ENCODE measurements at regions not wholly inside any gene's neighbourhood (a gene's known extent, or its start where the extent isn't known, plus 50 kb on each side); places are given as distances from the start of the nearest gene placed in this dataset.

- H4K20me1 ChIP-seq (ENCODE audit: insufficient read depth): no peaks in the 10 kb centered on the region
- H3K9me3 ChIP-seq (ENCODE audit: insufficient read depth, low read depth): no peaks in the 10 kb centered on the region
- peak overlapping the region; percentile 3; the same call in 1 of the 2 replicates for H2AFZ ChIP-seq
- no peaks in the 10 kb centered on the region for H3K4me1 ChIP-seq (replicated peaks; ENCODE audit: insufficient read depth)
- H3K79me2 ChIP-seq (ENCODE audit: low read depth): no peaks in the 10 kb centered on the region
- no peak overlapping the region for H3K4me2 ChIP-seq
- TF ChIP-seq CTCF (conservative IDR thresholded peaks at IDR 0.05) (no peak), EZH2 (IDR thresholded peaks at IDR 0.05; ENCODE audit: low read depth) (no peak)
- H3K27ac ChIP-seq: no peak overlapping the region
- no peaks in the 10 kb centered on the region for H3K9me2 ChIP-seq (ENCODE audit: insufficient read depth)
- H3F3A ChIP-seq (ENCODE audit: insufficient read depth, low read depth): no peaks in the 10 kb centered on the region
- no peak for DNase-seq
- no peak overlapping the region for H3K4me3 ChIP-seq
- intact Hi-C loops (cut with micrococcal nuclease; ENCODE audit: unreplicated experiment): no loop called here
- POLR2A ChIA-PET (ENCODE audit: unreplicated experiment): interaction anchor here (0.6 kb wide), 1 partner anchor 14 kb away, joined by 18 read pairs; no protein-coding TSS in a partner anchor
- BruUV-seq (replicated peaks): no TSS peak
- CTCF ChIA-PET: interaction anchor here (0.6 kb wide), 1 partner anchor 117 kb away, joined by 14 read pairs; no protein-coding TSS in a partner anchor
- no peaks in the 10 kb centered on the region for H3K27me3 ChIP-seq (ENCODE audit: insufficient read depth, low read depth)
- H3K36me3 ChIP-seq (ENCODE audit: low read depth): no peaks in the 10 kb centered on the region
Observed at GRCh38 chr2:41004700-41005099, 552.8 kb upstream of the SLC8A1 start.

- no TSS peak for BruUV-seq (replicated peaks)
- Histone ChIP-seq H3K79me2 (ENCODE audit: low read depth) (no peaks in the 10 kb centered on the region), H3K4me1 (replicated peaks; ENCODE audit: insufficient read depth) (no peaks in the 10 kb centered on the region), H2AFZ (no peak overlapping the region), H3K27me3 (ENCODE audit: insufficient read depth, low read depth) (no peaks in the 10 kb centered on the region), H3K4me3 (no peak overlapping the region), H3K9me3 (ENCODE audit: insufficient read depth, low read depth) (no peaks in the 10 kb centered on the region), H4K20me1 (ENCODE audit: insufficient read depth) (no peaks in the 10 kb centered on the region), H3F3A (ENCODE audit: insufficient read depth, low read depth) (no peaks in the 10 kb centered on the region), H3K27ac (no peak overlapping the region), H3K9me2 (ENCODE audit: insufficient read depth) (0 out of 2 replicates have a peak, but pooled peaks cover 6% of the 10 kb centered on the region), H3K4me2 (no peak overlapping the region), H3K36me3 (ENCODE audit: low read depth) (no peaks in the 10 kb centered on the region)
- intact Hi-C loops (cut with micrococcal nuclease; ENCODE audit: unreplicated experiment): no loop called here
- ChIA-PET POLR2A (ENCODE audit: unreplicated experiment) (no interaction called here), CTCF (no interaction called here)
- no peak for DNase-seq
- TF ChIP-seq EZH2 (IDR thresholded peaks at IDR 0.05; ENCODE audit: low read depth): no peak
- no peak for TF ChIP-seq CTCF (conservative IDR thresholded peaks at IDR 0.05)
Observed at GRCh38 chr2:41020358-41020757, 568.5 kb upstream of the SLC8A1 start.

GRCh38 chr2:41024816-41025215, 572.9 kb upstream of the SLC8A1 start:
- intact Hi-C loops (cut with micrococcal nuclease; ENCODE audit: unreplicated experiment): no loop called here

More at GRCh38 chr2:41024816-41025215, 572.9 kb upstream of the SLC8A1 start:
- H3K9me3 ChIP-seq (ENCODE audit: insufficient read depth, low read depth): no peaks in the 10 kb centered on the region
- no peak overlapping the region for H3K4me2 ChIP-seq
- no peak overlapping the region for H3K27ac ChIP-seq
- no peaks in the 10 kb centered on the region for H3F3A ChIP-seq (ENCODE audit: insufficient read depth, low read depth)
- H2AFZ ChIP-seq: no peak overlapping the region
- ChIA-PET CTCF (no interaction called here), POLR2A (ENCODE audit: unreplicated experiment) (no interaction called here)
- no peak for DNase-seq
- H3K79me2 ChIP-seq (ENCODE audit: low read depth): no peaks in the 10 kb centered on the region
- H4K20me1 ChIP-seq (ENCODE audit: insufficient read depth): no peaks in the 10 kb centered on the region
- H3K4me3 ChIP-seq: no peak overlapping the region
- no peaks in the 10 kb centered on the region for H3K9me2 ChIP-seq (ENCODE audit: insufficient read depth)
- no peaks in the 10 kb centered on the region for H3K36me3 ChIP-seq (ENCODE audit: low read depth)
- H3K4me1 ChIP-seq (replicated peaks; ENCODE audit: insufficient read depth): no peaks in the 10 kb centered on the region
- H3K27me3 ChIP-seq (ENCODE audit: insufficient read depth, low read depth): no peaks in the 10 kb centered on the region
- no peak for TF ChIP-seq CTCF (conservative IDR thresholded peaks at IDR 0.05)
- no peak for TF ChIP-seq EZH2 (IDR thresholded peaks at IDR 0.05; ENCODE audit: low read depth)
- no TSS peak for BruUV-seq (replicated peaks)

Data from PC-9 (cell line).